BJ (cell line): ENCODE measurements at regions not wholly inside any gene's neighbourhood (a gene's known extent, or its start where the extent isn't known, plus 50 kb on each side); places are given as distances from the start of the nearest gene placed in this dataset.

Source experiments
- CTCF ChIA-PET: fragments of 350-600 bp; formaldehyde crosslinking; extraction: SDS; loops from one replicate; lab custom pipeline; 2021; ENCODE audit warnings: antibody characterized with exemption, inconsistent platforms; lab: Yijun Ruan, JAX
- POLR2A ChIA-PET: fragments of 300-600 bp; sonication (Branson Sonifier 250); formaldehyde crosslinking; extraction: SDS; loops from one replicate; lab custom pipeline; 2021; ENCODE audit warnings: antibody characterized with exemption; lab: Charles Lee
- DNase-seq: peaks from one replicate; pipeline ENCODE4 v3.0.0-alpha.2; 2011; ENCODE audit warnings: low read depth
- H3K27me3 ChIP-seq: 2 replicates; pipeline ENCODE4 v1.6.0; 2011; ENCODE audit warnings: low read length; ENCODE audit not compliant: control insufficient read depth, insufficient read depth
- H3K36me3 ChIP-seq: 2 replicates; pipeline ENCODE4 v1.5.1; 2011; ENCODE audit warnings: low read length; ENCODE audit not compliant: control insufficient read depth, insufficient read depth
- H3K4me3 ChIP-seq: 2 replicates; pipeline ENCODE4 v1.5.1; 2011; ENCODE audit warnings: low read depth, mild to moderate bottlenecking, control low read depth, low read length
- TF ChIP-seq, protein P1 (sequence below): IDR thresholded peaks from 2 replicates; pipeline ENCODE4 v1.5.1; 2011; ENCODE audit warnings: low read depth, mild to moderate bottlenecking, control low read depth, inconsistent platforms, low read length, moderate library complexity; ENCODE audit not compliant: insufficient read depth

DNA sequence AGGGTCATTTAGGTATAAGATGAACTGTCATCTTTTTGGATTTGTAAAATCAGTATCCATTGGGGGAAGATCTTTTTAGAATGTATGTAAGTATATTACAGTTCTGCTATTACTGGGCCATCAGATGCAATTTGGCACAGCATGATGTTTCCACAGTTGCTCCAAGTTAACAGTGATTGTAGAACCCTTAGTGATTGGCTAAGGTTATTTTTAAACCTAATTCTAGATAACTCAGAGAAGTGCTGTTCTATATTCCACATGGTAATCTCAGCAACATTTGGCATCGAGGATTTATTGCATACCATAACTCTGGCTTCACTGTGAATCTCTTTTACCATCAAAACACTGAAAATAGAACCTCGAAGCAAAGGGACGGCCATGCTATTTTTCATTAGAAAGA, 215.7 kb upstream of the HAND2 start:
- Histone ChIP-seq H3K4me3 (no peak overlapping the region), H3K36me3 (no peaks in the 10 kb centered on the region), H3K27me3 (no peaks in the 10 kb centered on the region)
- CTCF ChIA-PET: no interaction called here
- no peak for DNase-seq
- POLR2A ChIA-PET: no interaction called here
- TF ChIP-seq, protein P1, sequence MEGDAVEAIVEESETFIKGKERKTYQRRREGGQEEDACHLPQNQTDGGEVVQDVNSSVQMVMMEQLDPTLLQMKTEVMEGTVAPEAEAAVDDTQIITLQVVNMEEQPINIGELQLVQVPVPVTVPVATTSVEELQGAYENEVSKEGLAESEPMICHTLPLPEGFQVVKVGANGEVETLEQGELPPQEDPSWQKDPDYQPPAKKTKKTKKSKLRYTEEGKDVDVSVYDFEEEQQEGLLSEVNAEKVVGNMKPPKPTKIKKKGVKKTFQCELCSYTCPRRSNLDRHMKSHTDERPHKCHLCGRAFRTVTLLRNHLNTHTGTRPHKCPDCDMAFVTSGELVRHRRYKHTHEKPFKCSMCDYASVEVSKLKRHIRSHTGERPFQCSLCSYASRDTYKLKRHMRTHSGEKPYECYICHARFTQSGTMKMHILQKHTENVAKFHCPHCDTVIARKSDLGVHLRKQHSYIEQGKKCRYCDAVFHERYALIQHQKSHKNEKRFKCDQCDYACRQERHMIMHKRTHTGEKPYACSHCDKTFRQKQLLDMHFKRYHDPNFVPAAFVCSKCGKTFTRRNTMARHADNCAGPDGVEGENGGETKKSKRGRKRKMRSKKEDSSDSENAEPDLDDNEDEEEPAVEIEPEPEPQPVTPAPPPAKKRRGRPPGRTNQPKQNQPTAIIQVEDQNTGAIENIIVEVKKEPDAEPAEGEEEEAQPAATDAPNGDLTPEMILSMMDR: no peak

DNA sequence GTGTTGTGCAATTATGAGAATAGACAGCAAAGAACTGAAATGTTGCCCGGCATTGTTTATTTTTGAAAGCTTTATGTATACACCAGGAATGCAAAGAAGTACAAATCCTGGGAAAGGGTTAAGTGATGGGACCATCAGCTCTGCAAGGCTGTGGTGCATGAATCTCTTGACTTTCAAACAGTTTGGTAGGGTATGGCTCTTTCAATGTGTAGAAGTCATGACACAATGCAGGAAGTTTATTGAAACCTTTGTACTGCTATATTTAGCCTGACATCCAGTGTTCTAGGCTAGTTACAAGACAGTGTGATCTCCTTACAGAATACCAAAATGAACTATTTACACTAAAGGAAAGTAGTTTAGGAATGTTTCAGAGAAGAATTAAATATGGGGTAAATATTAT, 206.8 kb upstream of the HAND2 start:
- CTCF ChIA-PET: no interaction called here
- no peak for DNase-seq
- POLR2A ChIA-PET: no interaction called here

DNA sequence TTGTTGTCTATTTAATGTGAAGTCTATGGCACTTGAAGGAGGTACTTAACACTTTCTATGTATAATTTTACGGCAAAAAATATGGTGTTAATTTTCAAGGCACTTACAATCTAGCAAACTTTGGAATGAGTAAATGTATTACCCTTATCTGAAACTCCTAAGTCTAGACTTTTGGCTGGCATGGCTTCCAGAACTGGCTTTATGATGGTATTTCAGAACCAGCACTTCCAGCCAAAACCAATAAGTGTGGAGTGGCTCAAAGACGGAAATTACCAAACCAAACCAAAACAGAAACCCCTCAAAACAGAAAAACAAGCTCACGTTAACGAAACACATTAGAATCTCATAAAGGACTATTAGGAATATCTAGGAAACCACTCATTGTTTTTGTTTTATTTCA, 205.6 kb upstream of the HAND2 start:
- POLR2A ChIA-PET: no interaction called here
- H3K4me3 ChIP-seq: no peak overlapping the region
- CTCF ChIA-PET: interaction anchor here (1.0 kb wide), 1 partner anchor 17 kb away, joined by 7 read pairs; no protein-coding TSS in a partner anchor

More for the DNA sequence above, 206.8 kb upstream of the HAND2 start:
- TF ChIP-seq, protein P1: no peak
- H3K4me3 ChIP-seq: no peak overlapping the region
- no peaks in the 10 kb centered on the region for H3K36me3 ChIP-seq
- H3K27me3 ChIP-seq: no peaks in the 10 kb centered on the region

DNA sequence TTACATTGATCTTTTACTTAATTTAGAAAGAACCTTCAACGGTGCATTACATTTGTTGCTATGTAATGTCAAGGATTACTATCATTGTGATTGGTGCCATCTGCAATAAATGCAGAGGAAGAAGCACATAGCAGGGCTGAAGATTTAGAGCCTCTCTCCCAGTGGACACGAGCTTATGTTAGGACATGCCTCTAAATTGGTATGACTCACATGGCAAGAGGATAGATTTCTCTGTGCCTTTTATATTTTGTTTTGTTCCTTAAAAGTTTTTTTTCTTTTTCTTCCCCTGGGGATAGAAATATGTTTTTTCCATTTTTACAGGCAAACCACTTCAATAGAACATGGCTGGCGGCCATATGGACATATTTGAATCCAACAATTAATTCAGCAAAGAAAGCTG, 205.0 kb upstream of the HAND2 start:
- ChIA-PET POLR2A (no interaction called here), CTCF (no interaction called here)
- no peaks in the 10 kb centered on the region for H3K27me3 ChIP-seq
- no peak overlapping the region for H3K4me3 ChIP-seq
- no peak for DNase-seq
- H3K36me3 ChIP-seq: no peaks in the 10 kb centered on the region
- TF ChIP-seq, protein P1: no peak

More for the DNA sequence above, 205.6 kb upstream of the HAND2 start:
- no peaks in the 10 kb centered on the region for H3K36me3 ChIP-seq
- no peaks in the 10 kb centered on the region for H3K27me3 ChIP-seq
- TF ChIP-seq, protein P1: no peak
- no peak for DNase-seq

DNA sequence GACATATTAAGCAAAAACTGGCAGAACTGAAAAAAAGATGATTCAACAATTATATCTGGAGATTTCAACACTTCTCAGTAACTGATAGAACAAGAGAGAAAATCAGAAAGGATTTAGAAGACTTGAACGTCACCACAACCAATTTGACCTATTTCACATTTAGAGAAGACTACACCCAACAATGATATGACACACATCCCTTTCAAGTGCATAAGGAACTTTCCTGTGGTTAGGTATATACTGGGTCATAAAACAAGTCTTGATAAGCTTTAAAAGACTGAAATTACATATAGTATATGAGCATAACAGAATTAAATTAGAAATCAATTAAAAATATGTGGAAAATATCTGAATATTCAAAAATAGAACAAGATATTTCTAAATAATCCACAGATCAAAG, 201.2 kb upstream of the HAND2 start:
- DNase-seq: no peak
- no peaks in the 10 kb centered on the region for H3K27me3 ChIP-seq
- ChIA-PET CTCF (no interaction called here), POLR2A (no interaction called here)
- TF ChIP-seq, protein P1: no peak
- no peaks in the 10 kb centered on the region for H3K36me3 ChIP-seq
- H3K4me3 ChIP-seq: no peak overlapping the region
